KMS-11 (cell line): ENCODE measurements at regions not wholly inside any gene's neighbourhood (a gene's known extent, or its start where the extent isn't known, plus 50 kb on each side); places are given as distances from the start of the nearest gene placed in this dataset.

ENCODE experiments used
- H2AFZ ChIP-seq: fragments of 200-600 bp; sonication (generic); 2 replicates; pipeline ENCODE4 v1.6.1; 2016; ENCODE audit warnings: antibody characterized with exemption, mixed run types, low read depth
- H3K27ac ChIP-seq: fragments of 200-600 bp; sonication (generic); 2 replicates; pipeline ENCODE4 v1.6.1; 2016; ENCODE audit warnings: mild to moderate bottlenecking, mixed run types
- H3K27me3 ChIP-seq: fragments of 200-600 bp; sonication (generic); 2 replicates; pipeline ENCODE4 v1.6.1; 2017; ENCODE audit warnings: mild to moderate bottlenecking, low read depth, mixed run types, moderate library complexity; ENCODE audit not compliant: insufficient read depth
- H3K36me3 ChIP-seq: fragments of 200-600 bp; sonication (generic); 2 replicates; pipeline ENCODE4 v1.6.1; 2017; ENCODE audit warnings: mild to moderate bottlenecking, mixed run types; ENCODE audit not compliant: insufficient read depth
- H3K4me1 ChIP-seq: fragments of 200-600 bp; sonication (generic); 2 replicates; pipeline ENCODE4 v1.6.1; 2016; ENCODE audit warnings: mild to moderate bottlenecking, low read depth, mixed run types; ENCODE audit not compliant: poor library complexity, severe bottlenecking
- H3K4me2 ChIP-seq: fragments of 200-600 bp; sonication (generic); 2 replicates; pipeline ENCODE4 v1.7.0; 2016; ENCODE audit warnings: mild to moderate bottlenecking, mixed run types
- H3K4me3 ChIP-seq: fragments of 200-600 bp; sonication (generic); IDR thresholded peaks from 2 replicates; pipeline ENCODE4 v1.6.1; 2017; ENCODE audit warnings: low read depth, low read length, mixed read lengths; ENCODE audit not compliant: insufficient read depth
- H3K79me2 ChIP-seq: fragments of 200-600 bp; sonication (generic); 2 replicates; pipeline ENCODE4 v1.6.1; 2016; ENCODE audit warnings: low read depth, mixed run types; ENCODE audit not compliant: insufficient read depth
- H3K9ac ChIP-seq: fragments of 200-600 bp; sonication (generic); 2 replicates; pipeline ENCODE4 v1.6.1; 2016; ENCODE audit warnings: mild to moderate bottlenecking, mixed run types
- H4K20me1 ChIP-seq: fragments of 200-600 bp; sonication (generic); 2 replicates; pipeline ENCODE4 v1.6.1; 2016; ENCODE audit warnings: mild to moderate bottlenecking, mixed run types; ENCODE audit not compliant: insufficient read depth
- TF ChIP-seq, protein P1 (sequence below): fragments of 200-600 bp; sonication (generic); conservative IDR thresholded peaks from 2 replicates; pipeline ENCODE4 v1.6.1; 2017; ENCODE audit warnings: low read depth, mild to moderate bottlenecking, antibody characterized with exemption, low read length, moderate library complexity, mixed read lengths

- H3K79me2 ChIP-seq = no peaks in the 10 kb centered on the region
- no peak overlapping the region for H2AFZ ChIP-seq
- H3K4me2 ChIP-seq = peak overlapping the region; percentile 34
- H4K20me1 ChIP-seq = no peaks in the 10 kb centered on the region
- H3K4me1 ChIP-seq = peaks cover 45% of the 10 kb centered on the region
- H3K27me3 ChIP-seq = no peaks in the 10 kb centered on the region
- TF ChIP-seq, protein P1, sequence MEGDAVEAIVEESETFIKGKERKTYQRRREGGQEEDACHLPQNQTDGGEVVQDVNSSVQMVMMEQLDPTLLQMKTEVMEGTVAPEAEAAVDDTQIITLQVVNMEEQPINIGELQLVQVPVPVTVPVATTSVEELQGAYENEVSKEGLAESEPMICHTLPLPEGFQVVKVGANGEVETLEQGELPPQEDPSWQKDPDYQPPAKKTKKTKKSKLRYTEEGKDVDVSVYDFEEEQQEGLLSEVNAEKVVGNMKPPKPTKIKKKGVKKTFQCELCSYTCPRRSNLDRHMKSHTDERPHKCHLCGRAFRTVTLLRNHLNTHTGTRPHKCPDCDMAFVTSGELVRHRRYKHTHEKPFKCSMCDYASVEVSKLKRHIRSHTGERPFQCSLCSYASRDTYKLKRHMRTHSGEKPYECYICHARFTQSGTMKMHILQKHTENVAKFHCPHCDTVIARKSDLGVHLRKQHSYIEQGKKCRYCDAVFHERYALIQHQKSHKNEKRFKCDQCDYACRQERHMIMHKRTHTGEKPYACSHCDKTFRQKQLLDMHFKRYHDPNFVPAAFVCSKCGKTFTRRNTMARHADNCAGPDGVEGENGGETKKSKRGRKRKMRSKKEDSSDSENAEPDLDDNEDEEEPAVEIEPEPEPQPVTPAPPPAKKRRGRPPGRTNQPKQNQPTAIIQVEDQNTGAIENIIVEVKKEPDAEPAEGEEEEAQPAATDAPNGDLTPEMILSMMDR = no peak
- peak overlapping the region; percentile 16; the same call in 1 of the 2 replicates for H3K27ac ChIP-seq
- no peaks in the 10 kb centered on the region for H3K36me3 ChIP-seq
- H3K9ac ChIP-seq = no peak overlapping the region
- no peak overlapping the region for H3K4me3 ChIP-seq
These were observed 130.3 kb upstream of the SERP2 start for GRCh38 chr13:44243198-44243857.

- Histone ChIP-seq H3K4me1 (peaks cover 48% of the 10 kb centered on the region), H3K27me3 (no peaks in the 10 kb centered on the region), H3K36me3 (no peaks in the 10 kb centered on the region), H3K9ac (no peak overlapping the region), H3K4me2 (no peak overlapping the region), H3K27ac (no peak overlapping the region), H3K79me2 (no peaks in the 10 kb centered on the region), H2AFZ (no peak overlapping the region), H3K4me3 (no peak overlapping the region), H4K20me1 (no peaks in the 10 kb centered on the region)
- TF ChIP-seq, protein P1 = no peak
These were observed 129.3 kb upstream of the SERP2 start for GRCh38 chr13:44244288-44244687.

GRCh38 chr13:44249431-44249836 is 124.2 kb upstream of the SERP2 start:
- H3K27ac ChIP-seq = no peak overlapping the region
- no peaks in the 10 kb centered on the region for H3K27me3 ChIP-seq
- no peak overlapping the region for H2AFZ ChIP-seq
- H3K79me2 ChIP-seq = no peaks in the 10 kb centered on the region
- no peaks in the 10 kb centered on the region for H3K36me3 ChIP-seq
- no peaks in the 10 kb centered on the region for H4K20me1 ChIP-seq
- TF ChIP-seq, protein P1 = no peak
- no peak overlapping the region for H3K4me2 ChIP-seq
- H3K9ac ChIP-seq = no peak overlapping the region
- H3K4me3 ChIP-seq = no peak overlapping the region
- H3K4me1 ChIP-seq = peaks cover 13% of the 10 kb centered on the region

GRCh38 chr13:44252938-44253337 is 120.7 kb upstream of the SERP2 start:
- Histone ChIP-seq H3K27me3 (no peaks in the 10 kb centered on the region), H3K27ac (no peak overlapping the region), H3K4me1 (peaks cover 13% of the 10 kb centered on the region), H3K79me2 (no peaks in the 10 kb centered on the region), H3K4me3 (no peak overlapping the region), H3K4me2 (no peak overlapping the region), H4K20me1 (no peaks in the 10 kb centered on the region), H3K36me3 (no peaks in the 10 kb centered on the region), H3K9ac (no peak overlapping the region), H2AFZ (no peak overlapping the region)
- TF ChIP-seq, protein P1 = no peak
